SK-N-SH treated with all-trans-retinoic acid at 6 μM for 48 hours (cell line): ENCODE measurements at regions not wholly inside any gene's neighbourhood (a gene's known extent, or its start where the extent isn't known, plus 50 kb on each side); places are given as distances from the start of the nearest gene placed in this dataset.

Source experiments
- ATAC-seq: fragments of 200-7000 bp; cut with Tn5 transposase; 3 replicates; pipeline ENCODE4 v1.9.1; 2020; ENCODE audit warnings: mild to moderate bottlenecking, moderate library complexity
- ARNTL ChIP-seq: fragments of 450-650 bp; formaldehyde crosslinking; IDR thresholded peaks from 2 replicates; pipeline ENCODE4 v1.5.0; 2020; ENCODE audit warnings: low read depth, mild to moderate bottlenecking, moderate library complexity, borderline replicate concordance
- BACH2 ChIP-seq: fragments of 250-450 bp; sonication (Bioruptor Pico); IDR thresholded peaks from 2 replicates; pipeline ENCODE4 v1.9.0; 2021; ENCODE audit warnings: mild to moderate bottlenecking, borderline replicate concordance
- CREB5 ChIP-seq: fragments of 250-450 bp; sonication (Bioruptor Pico); IDR thresholded peaks from 2 replicates; pipeline ENCODE4 v1.5.1; 2020; ENCODE audit warnings: low read depth, mild to moderate bottlenecking, moderate library complexity
- CSDC2 ChIP-seq: fragments of 250-450 bp; sonication (Bioruptor Pico); IDR thresholded peaks from 2 replicates; pipeline ENCODE4 v1.5.0; 2020; ENCODE audit warnings: mild to moderate bottlenecking, moderate library complexity
- ESRRG ChIP-seq: fragments of 250-450 bp; sonication (Bioruptor Pico); IDR thresholded peaks from 2 replicates; pipeline ENCODE4 v1.6.1; 2021; ENCODE audit warnings: mild to moderate bottlenecking
- GLIS3 ChIP-seq: fragments of 250-450 bp; sonication (Bioruptor Pico); IDR thresholded peaks from 2 replicates; pipeline ENCODE4 v1.5.0; 2020; ENCODE audit warnings: mild to moderate bottlenecking, moderate library complexity
- ISL1 ChIP-seq: fragments of 250-450 bp; sonication (Bioruptor Pico); IDR thresholded peaks from 2 replicates; pipeline ENCODE4 v2.1.2; 2022; ENCODE audit warnings: mild to moderate bottlenecking, moderate library complexity
- OSR1 ChIP-seq: fragments of 250-450 bp; sonication (Bioruptor Pico); IDR thresholded peaks from 2 replicates; pipeline ENCODE4 v1.8.0; 2022; ENCODE audit warnings: moderate library complexity, mild to moderate bottlenecking, inconsistent platforms
- POU6F1 ChIP-seq: fragments of 250-450 bp; sonication (Bioruptor Pico); IDR thresholded peaks from 2 replicates; pipeline ENCODE4 v1.8.0; 2021; ENCODE audit warnings: low read depth, mild to moderate bottlenecking, moderate library complexity, borderline replicate concordance
- PPARA ChIP-seq: fragments of 250-450 bp; sonication (Bioruptor Pico); IDR thresholded peaks from 2 replicates; pipeline ENCODE4 v1.5.0; 2020; ENCODE audit warnings: mild to moderate bottlenecking, borderline replicate concordance
- RARB ChIP-seq: fragments of 250-450 bp; sonication (Bioruptor Pico); IDR thresholded peaks from 2 replicates; pipeline ENCODE4 v1.8.0; 2021; ENCODE audit warnings: mild to moderate bottlenecking, moderate library complexity
- SNAI2 ChIP-seq: fragments of 250-450 bp; sonication (Bioruptor Pico); IDR thresholded peaks from 2 replicates; pipeline ENCODE4 v1.5.0; 2020; ENCODE audit warnings: mild to moderate bottlenecking, moderate library complexity
- TCF4 ChIP-seq: fragments of 250-450 bp; sonication (Bioruptor Pico); IDR thresholded peaks from 2 replicates; pipeline ENCODE4 v1.8.0; 2021; ENCODE audit warnings: mild to moderate bottlenecking, moderate library complexity, borderline replicate concordance
- TOX ChIP-seq: fragments of 250-450 bp; sonication (Bioruptor Pico); IDR thresholded peaks from 2 replicates; pipeline ENCODE4 v1.8.0; 2021; ENCODE audit warnings: mild to moderate bottlenecking, moderate library complexity, borderline replicate concordance
- TSHZ2 ChIP-seq: fragments of 250-450 bp; sonication (Bioruptor Pico); IDR thresholded peaks from 2 replicates; pipeline ENCODE4 v1.5.0; 2020; ENCODE audit warnings: mild to moderate bottlenecking, moderate library complexity
- ZC3H10 ChIP-seq: fragments of 250-450 bp; sonication (Bioruptor Pico); IDR thresholded peaks from 2 replicates; pipeline ENCODE4 v1.5.1; 2021; ENCODE audit warnings: mild to moderate bottlenecking, moderate library complexity
- ZFP3 ChIP-seq: fragments of 250-450 bp; sonication (Bioruptor Pico); IDR thresholded peaks from 2 replicates; pipeline ENCODE4 v1.5.0; 2020; ENCODE audit warnings: mild to moderate bottlenecking, moderate library complexity
- ZFP30 ChIP-seq: fragments of 450-650 bp; formaldehyde crosslinking; IDR thresholded peaks from 2 replicates; pipeline ENCODE4 v1.5.0; 2022; ENCODE audit warnings: mild to moderate bottlenecking, moderate library complexity
- ZNF565 ChIP-seq: fragments of 450-650 bp; formaldehyde crosslinking; conservative IDR thresholded peaks from 2 replicates; pipeline ENCODE4 v1.5.0; 2020; ENCODE audit warnings: low read depth, mild to moderate bottlenecking, moderate library complexity
- ZNF8 ChIP-seq: fragments of 450-650 bp; formaldehyde crosslinking; IDR thresholded peaks from 2 replicates; pipeline ENCODE4 v1.5.0; 2020; ENCODE audit warnings: mild to moderate bottlenecking, moderate library complexity

- ATAC-seq = no peak
- TF ChIP-seq GLIS3 (CRISPR knock-in tag) (no peak), ZNF8 (no peak), ZNF565 (CRISPR knock-in tag) (no peak), ZC3H10 (CRISPR knock-in tag) (no peak), ZFP30 (CRISPR knock-in tag) (no peak)
These were observed 379.7 kb upstream of the PMFBP1 start for GRCh38 chr16:72551649-72552048.

GRCh38 chr16:72549878-72550277 is 377.9 kb upstream of the PMFBP1 start:
- no peak for TF ChIP-seq BACH2 (CRISPR knock-in tag)
- TF ChIP-seq TCF4 (CRISPR knock-in tag) = no peak
- TF ChIP-seq TOX = no peak
- TF ChIP-seq OSR1 = no peak
- no peak for ATAC-seq

- TF ChIP-seq ZNF565 (CRISPR knock-in tag) (no peak), TSHZ2 (no peak), GLIS3 (CRISPR knock-in tag) (no peak), RARB (CRISPR knock-in tag) (no peak), ZC3H10 (CRISPR knock-in tag) (no peak)
- TF ChIP-seq, all 23 proteins: peak for 0
- ATAC-seq = no peak
These were observed 370.1 kb upstream of the PMFBP1 start for GRCh38 chr16:72542102-72542501.

GRCh38 chr16:72537664-72538063 is 365.7 kb upstream of the PMFBP1 start:
- peak; percentile 87 for ATAC-seq
- no peak for TF ChIP-seq ZC3H10 (CRISPR knock-in tag)
- peak; percentile 89 for TF ChIP-seq ISL1 (CRISPR knock-in tag)
- no peak for TF ChIP-seq TOX
- TF ChIP-seq CREB5 (CRISPR knock-in tag) = no peak
- TF ChIP-seq TCF4 (CRISPR knock-in tag) = no peak
- no peak for TF ChIP-seq ZFP30 (CRISPR knock-in tag)

GRCh38 chr16:72536723-72537435 is 364.9 kb upstream of the PMFBP1 start:
- ATAC-seq = peak; percentile 84
- no peak for TF ChIP-seq TSHZ2
- no peak for TF ChIP-seq ZNF565 (CRISPR knock-in tag)
- no peak for TF ChIP-seq ESRRG (CRISPR knock-in tag)
- TF ChIP-seq ZFP30 (CRISPR knock-in tag) = no peak
- TF ChIP-seq ISL1 (CRISPR knock-in tag) = no peak
- TF ChIP-seq OSR1 = no peak
- TF ChIP-seq CSDC2 (CRISPR knock-in tag) = no peak
- TF ChIP-seq PPARA (CRISPR knock-in tag) = no peak
- TF ChIP-seq SNAI2 (CRISPR knock-in tag) = no peak
- no peak for TF ChIP-seq ZC3H10 (CRISPR knock-in tag)

- no peak for ATAC-seq
- no peak for TF ChIP-seq OSR1
- TF ChIP-seq TOX = no peak
- no peak for TF ChIP-seq GLIS3 (CRISPR knock-in tag)
- no peak for TF ChIP-seq ESRRG (CRISPR knock-in tag)
- no peak for TF ChIP-seq ZNF565 (CRISPR knock-in tag)
- no peak for TF ChIP-seq ZFP3 (CRISPR knock-in tag)
- no peak for TF ChIP-seq POU6F1
- TF ChIP-seq SNAI2 (CRISPR knock-in tag) = no peak
- no peak for TF ChIP-seq RARB (CRISPR knock-in tag)
- TF ChIP-seq ARNTL (CRISPR knock-in tag) = no peak
- TF ChIP-seq, all 23 proteins: peak for 0
These were observed 361.0 kb upstream of the PMFBP1 start for GRCh38 chr16:72532906-72533410.
